GM12878 (cell line): ENCODE measurements at regions not wholly inside any gene's neighbourhood (a gene's known extent, or its start where the extent isn't known, plus 50 kb on each side); places are given as distances from the start of the nearest gene placed in this dataset.

Source experiments
- ATAC-seq: fragments of 200-7000 bp; cut with Tn5 transposase; 3 replicates; pipeline ENCODE4 v1.9.1; 2020; ENCODE audit warnings: mild to moderate bottlenecking, moderate library complexity
- BruUV-seq: library from RNA; stranded (reverse); fragments of 400-500 nt; replicated peaks from 2 replicates; lab custom pipeline; 2021; lab: Mats Ljungman, UMichigan
- CTCF ChIA-PET: fragments of 300-600 bp; sonication (Branson Sonifier 250); formaldehyde crosslinking; extraction: SDS; loops from one replicate; lab custom pipeline; 2021; ENCODE audit warnings: inconsistent platforms; lab: Yijun Ruan, JAX
- POLR2A ChIA-PET: fragments of 350-600 bp; formaldehyde crosslinking; extraction: SDS; loops from one replicate; lab custom pipeline; 2021; ENCODE audit warnings: inconsistent platforms; lab: Charles Lee
- RAD21 ChIA-PET: fragments of 300-600 bp; sonication (Branson Sonifier 250); formaldehyde crosslinking; loops from one replicate; lab custom pipeline; 2023; ENCODE audit warnings: antibody characterized with exemption; ENCODE audit not compliant: unreplicated experiment; lab: Charles Lee
- SMC1A ChIA-PET: fragments of 300-600 bp; sonication (Branson Sonifier 250); formaldehyde crosslinking; loops from one replicate; lab custom pipeline; 2023; ENCODE audit not compliant: unreplicated experiment, uncharacterized antibody; lab: Charles Lee
- DNase-seq: peaks from one replicate; pipeline ENCODE4 v3.0.0-alpha.2; 2011; ENCODE audit warnings: low read depth, low spot score
- FAIRE-seq: peaks from 3 replicates; lab custom pipeline; 2011; peaks lifted over from hg19 to GRCh38; lab: Jason Lieb, UNC
- H2AFZ ChIP-seq: 2 replicates; pipeline ENCODE4 v1.6.0; 2011; ENCODE audit warnings: low read depth, low read length, control low read depth; ENCODE audit not compliant: control insufficient read depth
- H3K27ac ChIP-seq: 2 replicates; pipeline ENCODE4 v1.5.1; 2011; ENCODE audit warnings: control low read depth; ENCODE audit not compliant: control insufficient read depth, insufficient read depth
- H3K27me3 ChIP-seq, 2 experiments: replicated peaks in 1 of 2; 2 replicates each; pipeline versions ENCODE4 v1.6.0 to v1.6.1; 2011; ENCODE audit warnings: low read length in 1 of 2; ENCODE audit not compliant: control insufficient read depth in 2 of 2, insufficient read depth in 2 of 2
- H3K36me3 ChIP-seq, 2 experiments: 2 replicates each; pipeline ENCODE4 v1.5.1; 2011; ENCODE audit warnings: low read length in 1 of 2; ENCODE audit not compliant: control insufficient read depth in 2 of 2, insufficient read depth in 2 of 2
- H3K4me1 ChIP-seq: 2 replicates; pipeline ENCODE4 v1.6.1; 2011; ENCODE audit warnings: mild to moderate bottlenecking, low read length, moderate library complexity, mixed read lengths; ENCODE audit not compliant: control insufficient read depth, insufficient read depth
- H3K4me2 ChIP-seq: 2 replicates; pipeline ENCODE4 v1.6.0; 2011; ENCODE audit warnings: control low read depth; ENCODE audit not compliant: control insufficient read depth, insufficient read depth
- H3K4me3 ChIP-seq: fragments of 200-600 bp; sonication (generic); 2 replicates; pipeline ENCODE4 v1.5.1; 2016
- H3K79me2 ChIP-seq: 2 replicates; pipeline ENCODE4 v1.6.0; 2011; ENCODE audit warnings: low read length; ENCODE audit not compliant: control insufficient read depth, insufficient read depth
- H3K9ac ChIP-seq: 2 replicates; pipeline ENCODE4 v1.8.0; 2011; ENCODE audit warnings: low read length, control low read depth, mixed read lengths; ENCODE audit not compliant: control insufficient read depth, insufficient read depth
- H3K9me3 ChIP-seq: replicated peaks from 3 replicates; pipeline ENCODE4 v1.5.1; 2011; ENCODE audit warnings: mild to moderate bottlenecking, low read length; ENCODE audit not compliant: control insufficient read depth, insufficient read depth
- H4K20me1 ChIP-seq: 2 replicates; pipeline ENCODE4 v1.6.0; 2011; ENCODE audit not compliant: control insufficient read depth, insufficient read depth
- CBX3 ChIP-seq: fragments of 200-600 bp; sonication (generic); IDR thresholded peaks from 2 replicates; pipeline ENCODE4 v1.6.1; 2016; ENCODE audit warnings: low read depth, borderline replicate concordance
- CBX5 ChIP-seq: sonication (generic); IDR thresholded peaks from 2 replicates; pipeline ENCODE4 v1.6.1; 2016; ENCODE audit warnings: low read depth, moderate library complexity, mild to moderate bottlenecking, inconsistent platforms
- EP300 ChIP-seq, 2 experiments: fragments of 150-350 bp in 1 of 2; IDR thresholded peaks; 2 replicates each; pipeline ENCODE4 v1.6.1; 2011 to 2012; ENCODE audit warnings: low read depth in 2 of 2, low read length in 2 of 2, borderline replicate concordance in 1 of 2, improper control_type of control experiment in 1 of 2, inconsistent platforms in 1 of 2; ENCODE audit not compliant: control insufficient read depth in 1 of 2
- FOXK2 ChIP-seq: fragments of 450-650 bp; IDR thresholded peaks from 2 replicates; pipeline ENCODE4 v1.6.1; 2017; ENCODE audit warnings: mild to moderate bottlenecking, moderate library complexity
- HDAC6 ChIP-seq: fragments of 200-600 bp; sonication (generic); IDR thresholded peaks from one replicate; pipeline ENCODE4 v1.8.0; 2017; ENCODE audit warnings: antibody characterized with exemption; ENCODE audit not compliant: unreplicated experiment
- RB1 ChIP-seq: fragments of 450-650 bp; formaldehyde crosslinking; IDR thresholded peaks from 2 replicates; pipeline ENCODE4 v1.6.1; 2017; ENCODE audit warnings: mild to moderate bottlenecking, borderline replicate concordance
- STAT3 ChIP-seq: IDR thresholded peaks from 2 replicates; pipeline ENCODE4 v1.6.1; 2011; ENCODE audit warnings: low read depth, low read length, improper control_type of control experiment
- TCF12 ChIP-seq: IDR thresholded peaks from 2 replicates; pipeline ENCODE4 v1.6.1; 2011; ENCODE audit warnings: low read depth, mild to moderate bottlenecking, low read length
- WGBS: methylation state at CpG from one replicate; pipeline ENCODE4 v1.1.6; 2016; ENCODE audit warnings: low lambda C conversion rate; ENCODE audit not compliant: insufficient replicate concordance, insufficient coverage; ENCODE audit errors: missing lambda C conversion rate; 5-methylcytosine and 5-hydroxymethylcytosine counted together
- in situ Hi-C: fragments of 300-500 bp; cut with MboI; formaldehyde crosslinking; loops from 9 replicates; pipeline ENCODE4 v1.14.3; 2018; ENCODE audit warnings: mixed read lengths
- intact Hi-C: fragments of 100-400 bp; cut with micrococcal nuclease; formaldehyde crosslinking; loops from one replicate; pipeline ENCODE4 v1.14.2; 2022; ENCODE audit not compliant: unreplicated experiment

GRCh38 chr5:68534956-68535520, 319.5 kb downstream of the PIK3R1 start:
- Histone ChIP-seq H3K4me3 (no peak overlapping the region), H3K4me1 (no peaks in the 10 kb centered on the region), H3K27me3 (peaks cover 0 to 2% of the 10 kb centered on the region in 2 experiments; a peak in 2 of 4 replicates), H3K9me3 (no peaks in the 10 kb centered on the region), H3K27ac (no peak overlapping the region), H2AFZ (no peak overlapping the region), H3K79me2 (no peaks in the 10 kb centered on the region), H3K4me2 (no peak overlapping the region), H4K20me1 (no peaks in the 10 kb centered on the region), H3K9ac (no peak overlapping the region), H3K36me3 (no peaks in the 10 kb centered on the region)
- no peak for TF ChIP-seq FOXK2
- no peak for TF ChIP-seq HDAC6
- no peak for TF ChIP-seq TCF12
- TF ChIP-seq RB1, result no peak
- no peak for TF ChIP-seq CBX5
- no TSS peak for BruUV-seq
- FAIRE-seq (no peak), ATAC-seq (no peak), DNase-seq (no peak)
- RAD21 ChIA-PET, result interaction anchor here (1.0 kb wide), 1 partner anchor 16 kb away, joined by 3 read pairs; no protein-coding TSS in a partner anchor
- CTCF ChIA-PET, result no interaction called here
- 60% methylated on average over 8 of the region's 8 CpGs for WGBS
- intact Hi-C loops, result no loop called here
- POLR2A ChIA-PET, result no interaction called here
- in situ Hi-C loops, result no loop called here
- SMC1A ChIA-PET, result interaction anchor here (1.1 to 1.6 kb wide), 3 partner anchors 9 to 29 kb away, joined by 3 to 4 read pairs (median 4); no protein-coding TSS in a partner anchor

- intact Hi-C loops, result no loop called here
- H3K9me3 ChIP-seq, result no peaks in the 10 kb centered on the region
- BruUV-seq, result no TSS peak
Observed at GRCh38 chr5:68538814-68539420, 323.4 kb downstream of the PIK3R1 start.

More at GRCh38 chr5:68538814-68539420, 323.4 kb downstream of the PIK3R1 start:
- CTCF ChIA-PET, result no interaction called here
- POLR2A ChIA-PET, result no interaction called here
- 52% methylated on average over 6 of the region's 6 CpGs for WGBS
- no peak overlapping the region for H3K27ac ChIP-seq
- TF ChIP-seq EP300 (IDR thresholded peaks at IDR 0.05; ENCODE audit: borderline replicate concordance in 1 of 2, control insufficient read depth in 1 of 2, low read depth in 2 of 2, low read length in 2 of 2) (no peak), CBX3 (no peak), STAT3 (no peak), TCF12 (no peak)
- no peak for DNase-seq
- H2AFZ ChIP-seq, result no peak overlapping the region
- H3K4me1 ChIP-seq, result 0 out of 2 replicates have a peak, but pooled peaks cover 3% of the 10 kb centered on the region
- no peaks in the 10 kb centered on the region for H4K20me1 ChIP-seq
- SMC1A ChIA-PET, result interaction anchor here (0.6 kb wide), 1 partner anchor 17 kb away, joined by 3 read pairs; no protein-coding TSS in a partner anchor
- no peak for ATAC-seq
- RAD21 ChIA-PET, result no interaction called here
- FAIRE-seq, result no peak
- H3K36me3 ChIP-seq, result no peaks in the 10 kb centered on the region
- no peak overlapping the region for H3K4me2 ChIP-seq
- in situ Hi-C loops, result no loop called here
- no peak overlapping the region for H3K4me3 ChIP-seq
- peaks cover 0 to 2% of the 10 kb centered on the region in 2 experiments; a peak in 3 of 4 replicates for H3K27me3 ChIP-seq
- H3K9ac ChIP-seq, result no peak overlapping the region
- no peaks in the 10 kb centered on the region for H3K79me2 ChIP-seq
